ENCODE measurements at regions not wholly inside any gene's neighbourhood (a gene's known extent, or its start where the extent isn't known, plus 50 kb on each side); places are given as distances from the start of the nearest gene placed in this dataset.
"Not testable (repeated sequence)": the region's sequence is repeated elsewhere in the genome, so short reads cannot be mapped to it uniquely, and the experiment has no call there.

GRCh38 chr4:97279391-97279790 lies 863.9 kb downstream of the STPG2 start:
- no peak for DNase-seq

GRCh38 chr4:97300561-97300960 lies 842.7 kb downstream of the STPG2 start:
- no peak for DNase-seq

- no peak for DNase-seq
These were observed 837.9 kb downstream of the STPG2 start for GRCh38 chr4:97305351-97305750.

GRCh38 chr4:97309121-97309520 lies 834.2 kb downstream of the STPG2 start:
- DNase-seq = no peak

- no peak for DNase-seq
These were observed 826.1 kb downstream of the STPG2 start for GRCh38 chr4:97317201-97317600.

GRCh38 chr4:97317671-97318070 lies 825.6 kb downstream of the STPG2 start:
- DNase-seq = no peak

GRCh38 chr4:97325751-97326150 lies 817.5 kb downstream of the STPG2 start:
- DNase-seq = not testable (repeated sequence)

- DNase-seq = no peak
These were observed 812.4 kb downstream of the STPG2 start for GRCh38 chr4:97330917-97331316.

GRCh38 chr4:97334348-97334747 lies 808.9 kb downstream of the STPG2 start:
- DNase-seq = no peak

- DNase-seq = no peak
These were observed 793.6 kb downstream of the STPG2 start for GRCh38 chr4:97349468-97350186.

- DNase-seq = no peak
These were observed 789.4 kb downstream of the STPG2 start for GRCh38 chr4:97353876-97354275.

- DNase-seq = no peak
These were observed 783.5 kb downstream of the STPG2 start for GRCh38 chr4:97359826-97360225.

- no peak for DNase-seq
These were observed 782.5 kb downstream of the STPG2 start for GRCh38 chr4:97360733-97361132.

GRCh38 chr4:97367878-97368277 lies 775.4 kb downstream of the STPG2 start:
- DNase-seq = no peak

- no peak for DNase-seq
These were observed 772.7 kb downstream of the STPG2 start for GRCh38 chr4:97370568-97370967.

- DNase-seq = no peak
These were observed 768.8 kb downstream of the STPG2 start for GRCh38 chr4:97374526-97374925.

- no peak for DNase-seq
These were observed 756.3 kb downstream of the STPG2 start for GRCh38 chr4:97386969-97387368.

- no peak for DNase-seq
These were observed 748.6 kb downstream of the STPG2 start for GRCh38 chr4:97394653-97395052.

GRCh38 chr4:97396097-97396496 lies 747.2 kb downstream of the STPG2 start:
- DNase-seq = no peak

- no peak for DNase-seq
These were observed 746.7 kb downstream of the STPG2 start for GRCh38 chr4:97396605-97397004.

GRCh38 chr4:97404876-97405523 lies 738.3 kb downstream of the STPG2 start:
- no peak for DNase-seq

- no peak for DNase-seq
These were observed 731.9 kb downstream of the STPG2 start for GRCh38 chr4:97411356-97411755.

GRCh38 chr4:97412331-97412730 lies 730.9 kb downstream of the STPG2 start:
- no peak for DNase-seq

GRCh38 chr4:97414161-97414560 lies 729.1 kb downstream of the STPG2 start:
- no peak for DNase-seq

GRCh38 chr4:97432551-97432950 lies 710.7 kb downstream of the STPG2 start:
- no peak for DNase-seq

All from activated CD4-positive, alpha-beta T cell treated with anti-CD3 and anti-CD28 coated beads, Interleukin-2, amount 50 U/mL, for 48 hours (primary cell).